SK-N-SH treated with all-trans-retinoic acid at 6 μM for 48 hours (cell line): ENCODE measurements at regions not wholly inside any gene's neighbourhood (a gene's known extent, or its start where the extent isn't known, plus 50 kb on each side); places are given as distances from the start of the nearest gene placed in this dataset.

ENCODE experiments used
- ESRRG ChIP-seq: fragments of 250-450 bp; sonication (Bioruptor Pico); IDR thresholded peaks from 2 replicates; pipeline ENCODE4 v1.6.1; 2021; ENCODE audit warnings: mild to moderate bottlenecking
- TF ChIP-seq, protein P1 (sequence below): fragments of 250-450 bp; sonication (Bioruptor Pico); IDR thresholded peaks from 2 replicates; pipeline ENCODE4 v1.8.0; 2021; ENCODE audit warnings: low read depth, mild to moderate bottlenecking, moderate library complexity, borderline replicate concordance
- TF ChIP-seq, protein P2 (sequence below): fragments of 250-450 bp; sonication (Bioruptor Pico); IDR thresholded peaks from 2 replicates; pipeline ENCODE4 v1.8.0; 2020; ENCODE audit warnings: mild to moderate bottlenecking, moderate library complexity, borderline replicate concordance

DNA sequence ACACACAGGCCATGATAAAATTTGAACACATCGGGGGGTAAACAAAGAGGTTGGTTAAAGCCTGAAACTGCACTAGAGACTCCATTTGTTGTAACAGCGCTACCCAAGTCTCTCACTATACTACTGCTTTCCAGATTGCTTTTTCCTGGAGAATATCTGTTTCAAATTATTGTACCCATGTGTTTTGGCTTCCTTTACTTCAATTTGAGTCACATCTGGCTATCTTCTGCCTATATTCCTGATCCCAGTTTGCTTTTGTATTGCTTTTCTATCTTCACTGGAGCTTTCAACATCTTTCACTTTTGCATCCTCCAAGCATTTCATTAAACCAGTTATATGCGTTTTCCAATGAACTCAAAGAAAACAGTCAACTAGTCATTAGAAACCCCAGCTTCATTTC lies 404.7 kb downstream of the MLLT3 start:
- TF ChIP-seq, protein P1, sequence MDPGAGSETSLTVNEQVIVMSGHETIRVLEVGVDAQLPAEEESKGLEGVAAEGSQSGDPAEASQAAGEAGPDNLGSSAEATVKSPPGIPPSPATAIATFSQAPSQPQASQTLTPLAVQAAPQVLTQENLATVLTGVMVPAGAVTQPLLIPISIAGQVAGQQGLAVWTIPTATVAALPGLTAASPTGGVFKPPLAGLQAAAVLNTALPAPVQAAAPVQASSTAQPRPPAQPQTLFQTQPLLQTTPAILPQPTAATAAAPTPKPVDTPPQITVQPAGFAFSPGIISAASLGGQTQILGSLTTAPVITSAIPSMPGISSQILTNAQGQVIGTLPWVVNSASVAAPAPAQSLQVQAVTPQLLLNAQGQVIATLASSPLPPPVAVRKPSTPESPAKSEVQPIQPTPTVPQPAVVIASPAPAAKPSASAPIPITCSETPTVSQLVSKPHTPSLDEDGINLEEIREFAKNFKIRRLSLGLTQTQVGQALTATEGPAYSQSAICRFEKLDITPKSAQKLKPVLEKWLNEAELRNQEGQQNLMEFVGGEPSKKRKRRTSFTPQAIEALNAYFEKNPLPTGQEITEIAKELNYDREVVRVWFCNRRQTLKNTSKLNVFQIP (CRISPR knock-in tag), result no peak
- no peak for TF ChIP-seq ESRRG (CRISPR knock-in tag)
- TF ChIP-seq, protein P2, sequence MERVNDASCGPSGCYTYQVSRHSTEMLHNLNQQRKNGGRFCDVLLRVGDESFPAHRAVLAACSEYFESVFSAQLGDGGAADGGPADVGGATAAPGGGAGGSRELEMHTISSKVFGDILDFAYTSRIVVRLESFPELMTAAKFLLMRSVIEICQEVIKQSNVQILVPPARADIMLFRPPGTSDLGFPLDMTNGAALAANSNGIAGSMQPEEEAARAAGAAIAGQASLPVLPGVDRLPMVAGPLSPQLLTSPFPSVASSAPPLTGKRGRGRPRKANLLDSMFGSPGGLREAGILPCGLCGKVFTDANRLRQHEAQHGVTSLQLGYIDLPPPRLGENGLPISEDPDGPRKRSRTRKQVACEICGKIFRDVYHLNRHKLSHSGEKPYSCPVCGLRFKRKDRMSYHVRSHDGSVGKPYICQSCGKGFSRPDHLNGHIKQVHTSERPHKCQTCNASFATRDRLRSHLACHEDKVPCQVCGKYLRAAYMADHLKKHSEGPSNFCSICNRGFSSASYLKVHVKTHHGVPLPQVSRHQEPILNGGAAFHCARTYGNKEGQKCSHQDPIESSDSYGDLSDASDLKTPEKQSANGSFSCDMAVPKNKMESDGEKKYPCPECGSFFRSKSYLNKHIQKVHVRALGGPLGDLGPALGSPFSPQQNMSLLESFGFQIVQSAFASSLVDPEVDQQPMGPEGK (CRISPR knock-in tag), result no peak
